Activated CD4-positive, alpha-beta memory T cell treated with anti-CD3 and anti-CD28 coated beads, Interleukin-2, amount 10 ng/mL, durations not matched to agents 7 days and 5 days (primary cell): ENCODE measurements at regions not wholly inside any gene's neighbourhood (a gene's known extent, or its start where the extent isn't known, plus 50 kb on each side); places are given as distances from the start of the nearest gene placed in this dataset.

Source experiments
- CTCF ChIA-PET: fragments of 350-600 bp; sonication (Branson Sonifier 250); formaldehyde crosslinking; loops from one replicate; lab custom pipeline; 2021; ENCODE audit warnings: antibody characterized with exemption, inconsistent platforms; lab: Charles Lee
- POLR2A ChIA-PET: fragments of 350-600 bp; sonication (Branson Sonifier 250); formaldehyde crosslinking; loops from one replicate; lab custom pipeline; 2021; ENCODE audit warnings: antibody characterized with exemption; lab: Charles Lee
- DNase-seq: peaks from one replicate; pipeline ENCODE4 v3.0.0-alpha.2; 2020
- H3K27ac Mint-ChIP-seq: one replicate; pipeline ENCODE4 v1.8.0; 2021; ENCODE audit warnings: mild to moderate bottlenecking, mixed read lengths
- H3K27me3 Mint-ChIP-seq: one replicate; pipeline ENCODE4 v1.8.0; 2021; ENCODE audit warnings: mixed read lengths
- H3K36me3 Mint-ChIP-seq: one replicate; pipeline ENCODE4 v1.8.0; 2021; ENCODE audit warnings: low read depth, mixed read lengths
- H3K4me1 Mint-ChIP-seq: one replicate; pipeline ENCODE4 v1.8.0; 2021; ENCODE audit warnings: mixed read lengths
- H3K4me3 Mint-ChIP-seq: one replicate; pipeline ENCODE4 v1.8.0; 2021; ENCODE audit warnings: mild to moderate bottlenecking, mixed read lengths
- H3K9me3 Mint-ChIP-seq: one replicate; pipeline ENCODE4 v1.8.0; 2021; ENCODE audit warnings: mixed read lengths

DNA sequence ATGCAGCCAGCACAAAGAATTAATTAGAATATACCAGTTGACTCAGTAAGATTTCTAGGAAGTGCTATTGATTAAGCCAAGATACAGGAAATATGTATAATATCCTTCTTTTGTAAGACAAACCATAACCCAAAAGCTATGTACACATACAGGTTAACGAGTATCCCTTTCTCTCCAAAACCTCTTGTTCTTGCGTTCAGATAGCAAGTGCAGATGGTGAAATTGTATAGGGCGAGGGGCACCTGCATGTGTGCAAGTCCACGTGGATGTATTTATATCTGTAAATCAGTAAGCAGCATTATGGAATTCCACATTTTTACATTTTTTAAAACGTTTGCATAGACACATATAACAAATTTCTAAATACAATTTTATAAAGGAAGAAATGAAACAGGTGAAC is 228.6 kb downstream of the TBXT start:
- POLR2A ChIA-PET: no interaction called here
- CTCF ChIA-PET: no interaction called here
- no peak overlapping the region for H3K27ac Mint-ChIP-seq
- H3K27me3 Mint-ChIP-seq: peaks cover 4% of the 10 kb centered on the region
- H3K4me1 Mint-ChIP-seq: no peaks in the 10 kb centered on the region
- no peak overlapping the region for H3K4me3 Mint-ChIP-seq
- no peaks in the 10 kb centered on the region for H3K9me3 Mint-ChIP-seq
- no peak for DNase-seq
- no peaks in the 10 kb centered on the region for H3K36me3 Mint-ChIP-seq

DNA sequence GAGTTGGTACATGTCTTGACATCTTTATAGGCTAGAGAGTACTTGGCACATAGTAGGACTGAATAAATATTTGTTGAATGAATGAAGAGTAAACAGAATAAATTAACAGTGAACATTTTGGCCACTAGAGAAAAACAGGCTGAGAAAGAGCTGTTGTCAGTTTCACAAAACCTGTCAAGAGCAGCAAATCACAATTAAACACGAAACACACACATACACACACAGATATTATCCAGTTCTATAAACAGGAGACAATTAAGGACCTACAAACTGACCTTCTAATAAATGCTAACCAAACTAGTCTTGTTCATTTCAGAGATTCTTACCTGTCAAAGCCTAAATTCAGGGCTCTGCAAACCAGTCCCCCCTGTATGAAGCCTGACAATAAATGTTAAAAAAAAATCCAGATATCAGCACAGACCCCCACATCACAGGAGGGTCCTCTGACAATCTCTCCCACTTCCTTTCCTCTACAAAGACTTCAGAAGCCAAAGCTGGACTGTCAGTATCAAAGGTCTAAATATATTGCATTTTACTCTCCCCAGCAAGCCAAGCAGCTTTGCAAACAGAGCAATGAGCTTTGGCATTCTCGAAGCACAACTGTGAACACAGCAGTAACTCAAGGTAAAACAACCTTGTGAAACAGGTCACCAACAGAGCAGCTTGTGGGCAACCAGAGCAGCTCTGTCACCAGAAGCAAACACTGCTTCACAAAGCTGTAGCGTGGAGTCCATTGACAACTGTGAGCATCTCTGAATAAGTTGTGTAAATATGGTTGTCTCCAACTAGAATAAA is 229.9 kb downstream of the TBXT start:
- CTCF ChIA-PET: no interaction called here
- no peaks in the 10 kb centered on the region for H3K9me3 Mint-ChIP-seq
- POLR2A ChIA-PET: no interaction called here

GRCh38 chr6:165936660-165937059 is 231.0 kb downstream of the TBXT start:
- H3K27me3 Mint-ChIP-seq: peaks cover 4% of the 10 kb centered on the region
- no peaks in the 10 kb centered on the region for H3K9me3 Mint-ChIP-seq
- H3K4me1 Mint-ChIP-seq: no peaks in the 10 kb centered on the region
- POLR2A ChIA-PET: no interaction called here
- H3K27ac Mint-ChIP-seq: no peak overlapping the region
- no peak overlapping the region for H3K4me3 Mint-ChIP-seq
- DNase-seq: no peak
- CTCF ChIA-PET: no interaction called here
- no peaks in the 10 kb centered on the region for H3K36me3 Mint-ChIP-seq

More for the DNA sequence above, 229.9 kb downstream of the TBXT start:
- Mint-ChIP-seq H3K36me3 (no peaks in the 10 kb centered on the region), H3K27me3 (peaks cover 4% of the 10 kb centered on the region), H3K4me1 (no peaks in the 10 kb centered on the region), H3K4me3 (no peak overlapping the region), H3K27ac (no peak overlapping the region)
- DNase-seq: no peak

GRCh38 chr6:165936096-165936495 is 231.6 kb downstream of the TBXT start:
- no peak overlapping the region for H3K27ac Mint-ChIP-seq
- no peak overlapping the region for H3K4me3 Mint-ChIP-seq
- POLR2A ChIA-PET: no interaction called here
- H3K9me3 Mint-ChIP-seq: no peaks in the 10 kb centered on the region
- DNase-seq: no peak
- CTCF ChIA-PET: no interaction called here
- H3K36me3 Mint-ChIP-seq: no peaks in the 10 kb centered on the region
- H3K27me3 Mint-ChIP-seq: peaks cover 4% of the 10 kb centered on the region
- no peaks in the 10 kb centered on the region for H3K4me1 Mint-ChIP-seq

DNA sequence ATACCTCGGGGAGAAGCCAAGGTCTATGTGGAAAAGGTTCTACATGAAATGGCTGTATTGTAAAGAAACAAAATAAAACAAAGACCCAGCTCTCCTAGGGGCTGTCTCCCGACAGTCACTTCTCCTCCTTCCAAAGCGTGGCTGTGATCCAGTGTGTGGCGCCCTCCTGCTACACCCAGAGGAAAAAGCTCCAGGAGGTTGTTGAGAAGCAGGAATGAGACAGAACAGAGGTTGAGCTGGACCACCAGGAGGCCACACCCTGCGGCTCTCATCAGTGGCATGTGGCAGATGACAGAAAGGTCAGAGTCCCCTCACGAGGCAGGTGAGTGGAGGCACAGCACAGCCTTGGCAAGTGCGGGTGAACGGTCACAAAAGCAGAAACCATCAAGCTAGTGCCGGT is 236.0 kb downstream of the TBXT start:
- Mint-ChIP-seq H3K4me1 (no peaks in the 10 kb centered on the region), H3K36me3 (no peaks in the 10 kb centered on the region), H3K9me3 (no peaks in the 10 kb centered on the region), H3K4me3 (no peak overlapping the region), H3K27me3 (peaks cover 4% of the 10 kb centered on the region), H3K27ac (no peak overlapping the region)
- POLR2A ChIA-PET: no interaction called here
- CTCF ChIA-PET: no interaction called here
- no peak for DNase-seq

GRCh38 chr6:165930668-165931214 is 236.9 kb downstream of the TBXT start:
- no peak overlapping the region for H3K4me3 Mint-ChIP-seq
- H3K36me3 Mint-ChIP-seq: no peaks in the 10 kb centered on the region
- POLR2A ChIA-PET: no interaction called here
- CTCF ChIA-PET: no interaction called here
- no peak overlapping the region for H3K27ac Mint-ChIP-seq
- H3K9me3 Mint-ChIP-seq: no peaks in the 10 kb centered on the region
- no peaks in the 10 kb centered on the region for H3K4me1 Mint-ChIP-seq
- DNase-seq: no peak
- no peaks in the 10 kb centered on the region for H3K27me3 Mint-ChIP-seq

DNA sequence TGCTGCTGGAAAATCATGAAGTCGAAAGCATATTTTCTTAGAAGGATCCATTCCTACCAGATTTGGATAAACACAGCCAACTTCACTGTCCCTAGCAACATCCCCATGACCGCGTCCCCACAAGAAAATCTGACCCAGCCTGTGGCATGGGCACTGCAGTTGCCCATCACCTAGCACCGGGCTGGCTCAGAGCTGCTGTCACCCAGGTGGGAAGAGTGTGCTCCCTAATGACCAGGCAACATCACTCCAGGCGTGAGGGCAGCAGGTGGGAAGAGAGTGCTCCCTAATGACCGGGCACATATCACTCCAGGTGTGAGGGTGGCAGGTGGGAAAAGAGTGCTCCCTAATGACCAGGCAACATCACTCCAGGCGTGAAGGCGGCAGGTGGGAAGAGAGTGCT is 238.0 kb downstream of the TBXT start:
- Mint-ChIP-seq H3K27ac (no peak overlapping the region), H3K4me3 (no peak overlapping the region), H3K36me3 (no peaks in the 10 kb centered on the region), H3K4me1 (no peaks in the 10 kb centered on the region), H3K27me3 (no peaks in the 10 kb centered on the region), H3K9me3 (no peaks in the 10 kb centered on the region)
- ChIA-PET POLR2A (no interaction called here), CTCF (no interaction called here)
- no peak for DNase-seq

GRCh38 chr6:165926378-165926777 is 241.3 kb downstream of the TBXT start:
- no peaks in the 10 kb centered on the region for H3K9me3 Mint-ChIP-seq
- no peaks in the 10 kb centered on the region for H3K27me3 Mint-ChIP-seq
- no peaks in the 10 kb centered on the region for H3K4me1 Mint-ChIP-seq
- ChIA-PET CTCF (no interaction called here), POLR2A (no interaction called here)
- H3K27ac Mint-ChIP-seq: no peak overlapping the region
- no peak for DNase-seq
- no peaks in the 10 kb centered on the region for H3K36me3 Mint-ChIP-seq
- H3K4me3 Mint-ChIP-seq: no peak overlapping the region

DNA sequence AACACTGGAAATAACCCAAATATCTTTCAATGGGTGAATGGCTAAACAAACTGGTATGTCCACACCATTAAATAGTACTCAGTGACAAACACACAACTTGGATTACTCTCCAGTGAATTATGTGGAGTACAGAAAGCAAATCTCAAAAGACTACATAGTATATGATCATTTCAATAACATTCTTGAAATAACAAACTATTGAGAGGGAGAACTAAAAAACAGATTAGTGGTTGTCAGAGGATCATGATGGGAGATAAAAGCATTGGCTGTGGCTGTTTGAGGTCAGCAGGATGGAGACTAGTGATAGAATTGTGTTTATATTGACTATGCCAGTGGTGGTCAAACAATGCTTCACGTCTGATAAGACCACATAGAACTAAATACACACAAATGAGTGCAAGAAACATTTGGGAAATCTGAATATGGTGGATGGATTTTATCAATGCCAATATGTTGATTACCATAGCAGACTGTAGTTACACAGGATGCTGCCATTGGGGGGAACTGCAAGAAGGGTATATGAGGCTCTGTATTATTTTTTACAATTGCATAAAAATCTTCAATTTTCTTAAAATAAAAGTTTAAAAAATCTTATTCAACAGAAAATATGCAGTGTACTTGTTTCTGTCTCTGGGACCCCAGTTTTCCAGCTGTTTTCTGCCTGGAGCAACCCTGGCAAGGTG is 242.0 kb downstream of the TBXT start:
- H3K27ac Mint-ChIP-seq: no peak overlapping the region
- H3K4me3 Mint-ChIP-seq: no peak overlapping the region
- ChIA-PET CTCF (no interaction called here), POLR2A (no interaction called here)
- H3K36me3 Mint-ChIP-seq: no peaks in the 10 kb centered on the region
- no peak for DNase-seq
- no peaks in the 10 kb centered on the region for H3K9me3 Mint-ChIP-seq
- H3K27me3 Mint-ChIP-seq: no peaks in the 10 kb centered on the region
- no peaks in the 10 kb centered on the region for H3K4me1 Mint-ChIP-seq

DNA sequence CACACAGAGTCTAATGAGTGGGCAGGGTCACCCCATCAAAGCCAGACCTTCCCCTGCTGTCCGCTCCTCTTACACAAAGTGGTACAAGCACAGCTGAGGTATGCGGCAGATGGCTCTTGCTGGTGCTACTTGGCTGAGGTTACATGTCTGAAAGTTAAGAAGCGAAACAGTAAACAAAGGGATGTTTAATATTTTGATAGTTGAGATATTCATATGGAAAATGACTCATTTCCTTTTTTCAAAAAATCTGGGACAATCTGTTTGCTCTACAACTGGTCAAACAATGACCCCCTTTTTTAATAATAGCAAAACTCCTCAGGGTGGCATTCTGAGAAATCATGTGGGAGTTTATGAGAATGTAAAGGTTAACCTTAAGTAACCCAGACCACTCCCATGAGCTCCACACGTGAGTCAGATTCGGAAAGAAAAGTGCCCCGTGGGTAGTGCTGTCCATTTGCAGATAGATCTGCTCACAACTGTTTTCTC is 245.3 kb downstream of the TBXT start:
- no peak for DNase-seq
- Mint-ChIP-seq H3K27ac (no peak overlapping the region), H3K27me3 (no peaks in the 10 kb centered on the region), H3K9me3 (no peaks in the 10 kb centered on the region), H3K36me3 (no peaks in the 10 kb centered on the region), H3K4me3 (no peak overlapping the region), H3K4me1 (no peaks in the 10 kb centered on the region)
- POLR2A ChIA-PET: no interaction called here
- CTCF ChIA-PET: no interaction called here

DNA sequence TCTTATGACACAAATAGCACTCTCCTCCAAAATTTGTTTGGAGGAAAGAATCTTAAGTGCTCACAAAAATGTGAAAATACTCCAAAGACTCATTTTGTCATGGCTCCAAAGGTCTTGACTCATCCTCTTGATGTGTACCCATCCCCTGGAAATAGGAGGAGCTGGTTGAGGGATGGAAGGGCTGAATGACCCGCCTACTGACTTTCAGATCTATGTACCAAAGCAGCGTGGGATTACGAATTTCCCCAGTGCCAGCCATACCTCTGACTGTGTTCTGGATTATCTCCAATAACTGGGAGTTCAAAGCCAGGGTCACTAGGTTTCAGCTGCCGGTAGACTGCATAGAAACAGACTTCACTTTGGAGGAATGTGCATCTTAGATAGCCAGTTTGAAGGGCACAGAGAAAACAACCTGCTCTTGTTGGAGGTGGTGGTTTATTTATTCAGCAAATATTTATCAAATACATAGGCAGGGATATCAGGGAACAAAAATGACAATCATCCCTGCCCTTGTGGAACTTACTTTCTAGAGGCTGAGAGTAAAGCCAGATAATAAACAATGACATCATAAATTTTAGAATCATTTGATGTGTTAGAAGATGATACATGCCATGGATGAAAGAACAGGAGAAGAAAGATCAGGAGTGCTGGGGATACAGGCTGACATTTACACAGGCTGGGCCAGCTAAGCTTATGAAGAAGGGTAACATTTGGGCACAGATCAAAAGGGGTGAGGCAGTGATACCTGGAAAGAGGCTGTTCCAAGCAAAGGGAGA is 246.6 kb downstream of the TBXT start:
- H3K4me1 Mint-ChIP-seq: no peaks in the 10 kb centered on the region

GRCh38 chr6:165917576-165917975 is 250.1 kb downstream of the TBXT start:
- Mint-ChIP-seq H3K9me3 (no peaks in the 10 kb centered on the region), H3K36me3 (no peaks in the 10 kb centered on the region), H3K4me1 (no peaks in the 10 kb centered on the region), H3K4me3 (no peak overlapping the region), H3K27me3 (no peaks in the 10 kb centered on the region), H3K27ac (no peak overlapping the region)
- CTCF ChIA-PET: no interaction called here
- no peak for DNase-seq
- POLR2A ChIA-PET: no interaction called here

More for the DNA sequence above, 246.6 kb downstream of the TBXT start:
- DNase-seq: no peak
- H3K36me3 Mint-ChIP-seq: no peaks in the 10 kb centered on the region
- H3K27me3 Mint-ChIP-seq: no peaks in the 10 kb centered on the region
- H3K27ac Mint-ChIP-seq: no peak overlapping the region
- H3K4me3 Mint-ChIP-seq: no peak overlapping the region
- POLR2A ChIA-PET: no interaction called here
- no peaks in the 10 kb centered on the region for H3K9me3 Mint-ChIP-seq
- CTCF ChIA-PET: no interaction called here
